HEK293 (cell line): ENCODE measurements at regions not wholly inside any gene's neighbourhood (a gene's known extent, or its start where the extent isn't known, plus 50 kb on each side); places are given as distances from the start of the nearest gene placed in this dataset.

Experiments
- CTCF ChIA-PET: fragments of 350-600 bp; formaldehyde crosslinking; extraction: SDS; loops from one replicate; lab custom pipeline; 2021; ENCODE audit warnings: antibody characterized with exemption; lab: Yijun Ruan, JAX
- POLR2A ChIA-PET: fragments of 300-600 bp; formaldehyde crosslinking; extraction: SDS; loops from one replicate; lab custom pipeline; 2020; ENCODE audit warnings: antibody characterized with exemption, inconsistent platforms; lab: Yijun Ruan, JAX
- H3K27ac ChIP-seq: fragments of 200-500 bp; sonication (Bioruptor generic); 2 replicates; pipeline ENCODE4 v1.5.1; 2014; ENCODE audit warnings: low read depth, low read length, control low read depth, inconsistent platforms; ENCODE audit errors: extremely low read depth
- H3K36me3 ChIP-seq, 2 experiments: fragments of 200-500 bp in 1 of 2; sonication (Bioruptor generic) in 1 of 2; 1 replicate in 1 of 2; 2 replicates in 1 of 2; pipeline ENCODE4 v1.5.1; 2014 to 2017; ENCODE audit warnings: inconsistent platforms in 2 of 2, low read length in 2 of 2; ENCODE audit not compliant: control insufficient read depth in 2 of 2, insufficient read depth in 1 of 2
- H3K4me1 ChIP-seq: fragments of 200-500 bp; sonication (Bioruptor generic); 2 replicates; pipeline ENCODE4 v1.5.1; 2014; ENCODE audit warnings: mild to moderate bottlenecking, low read length, inconsistent platforms; ENCODE audit not compliant: control insufficient read depth, insufficient read depth
- H3K4me3 ChIP-seq: 2 replicates; pipeline ENCODE4 v1.5.1; 2011; ENCODE audit warnings: low read depth, mild to moderate bottlenecking, control low read depth, low read length, moderate library complexity
- H3K9me3 ChIP-seq: fragments of 200-500 bp; sonication (Bioruptor generic); 2 replicates; pipeline ENCODE4 v1.5.1; 2014; ENCODE audit warnings: low read depth, low read length, inconsistent platforms; ENCODE audit not compliant: control insufficient read depth, insufficient read depth
- CTCF ChIP-seq: fragments of 450-650 bp; formaldehyde crosslinking; IDR thresholded peaks from 2 replicates; pipeline ENCODE4 v1.5.1; 2016; ENCODE audit warnings: missing biosample characterization, missing genetic modification characterization
- PRDM4 ChIP-seq: fragments of 450-650 bp; formaldehyde crosslinking; IDR thresholded peaks from 2 replicates; pipeline ENCODE4 v1.5.1; 2017; ENCODE audit warnings: missing biosample characterization, missing genetic modification characterization
- SP3 ChIP-seq: fragments of 450-650 bp; formaldehyde crosslinking; IDR thresholded peaks from 2 replicates; pipeline ENCODE4 v1.5.1; 2016; ENCODE audit warnings: missing biosample characterization, missing genetic modification characterization
- ZBTB1 ChIP-seq: fragments of 450-650 bp; formaldehyde crosslinking; IDR thresholded peaks from 2 replicates; pipeline ENCODE4 v1.5.1; 2016; ENCODE audit warnings: missing biosample characterization, missing genetic modification characterization
- ZBTB26 ChIP-seq: fragments of 450-650 bp; formaldehyde crosslinking; optimal IDR thresholded peaks from 2 replicates; pipeline ENCODE3; 2016; ENCODE audit warnings: missing biosample characterization, mild to moderate bottlenecking, missing genetic modification characterization
- ZBTB44 ChIP-seq: fragments of 450-650 bp; IDR thresholded peaks from 2 replicates; pipeline ENCODE4 v1.5.1; 2018; ENCODE audit warnings: missing biosample characterization, mild to moderate bottlenecking, missing genetic modification characterization
- ZFHX2 ChIP-seq: fragments of 450-650 bp; formaldehyde crosslinking; conservative IDR thresholded peaks from 2 replicates; pipeline ENCODE4 v1.5.1; 2016; ENCODE audit warnings: missing biosample characterization, missing genetic modification characterization
- ZFP37 ChIP-seq: fragments of 450-650 bp; formaldehyde crosslinking; IDR thresholded peaks from 2 replicates; pipeline ENCODE4 v1.5.1; 2016; ENCODE audit warnings: missing biosample characterization, missing genetic modification characterization
- ZNF132 ChIP-seq: fragments of 450-650 bp; formaldehyde crosslinking; IDR thresholded peaks from 2 replicates; pipeline ENCODE4 v1.5.1; 2017; ENCODE audit warnings: missing biosample characterization, missing genetic modification characterization, borderline replicate concordance
- ZNF140 ChIP-seq: fragments of 450-650 bp; formaldehyde crosslinking; IDR thresholded peaks from 2 replicates; pipeline ENCODE4 v1.5.1; 2016; ENCODE audit warnings: missing biosample characterization, missing genetic modification characterization
- ZNF146 ChIP-seq: fragments of 450-650 bp; formaldehyde crosslinking; IDR thresholded peaks from 2 replicates; pipeline ENCODE4 v1.5.1; 2016; ENCODE audit warnings: missing biosample characterization, missing genetic modification characterization
- ZNF2 ChIP-seq: fragments of 450-650 bp; formaldehyde crosslinking; IDR thresholded peaks from 2 replicates; pipeline ENCODE4 v1.5.1; 2016; ENCODE audit warnings: missing biosample characterization, missing genetic modification characterization
- ZNF23 ChIP-seq: fragments of 450-650 bp; formaldehyde crosslinking; IDR thresholded peaks from 2 replicates; pipeline ENCODE4 v1.5.1; 2016; ENCODE audit warnings: missing biosample characterization, missing genetic modification characterization, borderline replicate concordance
- ZNF302 ChIP-seq: fragments of 450-650 bp; formaldehyde crosslinking; IDR thresholded peaks from 2 replicates; pipeline ENCODE4 v1.5.1; 2016; ENCODE audit warnings: missing biosample characterization, missing genetic modification characterization, low read depth
- ZNF391 ChIP-seq: fragments of 450-650 bp; formaldehyde crosslinking; IDR thresholded peaks from 2 replicates; pipeline ENCODE4 v1.5.1; 2016; ENCODE audit warnings: low read depth, missing biosample characterization, missing genetic modification characterization, borderline replicate concordance
- ZNF510 ChIP-seq: fragments of 450-650 bp; formaldehyde crosslinking; IDR thresholded peaks from 2 replicates; pipeline ENCODE4 v1.5.1; 2018; ENCODE audit warnings: mild to moderate bottlenecking, missing genetic modification characterization, missing biosample characterization; ENCODE audit not compliant: insufficient replicate concordance
- ZNF561 ChIP-seq: fragments of 450-650 bp; IDR thresholded peaks from 2 replicates; pipeline ENCODE4 v1.5.1; 2018; ENCODE audit warnings: missing biosample characterization, missing genetic modification characterization, borderline replicate concordance
- ZNF645 ChIP-seq: fragments of 450-650 bp; formaldehyde crosslinking; IDR thresholded peaks from 2 replicates; pipeline ENCODE4; 2016; ENCODE audit warnings: missing biosample characterization, missing genetic modification characterization
- ZNF654 ChIP-seq: fragments of 450-650 bp; formaldehyde crosslinking; IDR thresholded peaks from 2 replicates; pipeline ENCODE4 v1.5.1; 2016; ENCODE audit warnings: low read depth, missing biosample characterization, missing genetic modification characterization
- ZNF701 ChIP-seq: fragments of 450-650 bp; formaldehyde crosslinking; IDR thresholded peaks from 2 replicates; pipeline ENCODE4 v1.5.1; 2016; ENCODE audit warnings: missing biosample characterization, missing genetic modification characterization
- ZNF76 ChIP-seq: fragments of 450-650 bp; formaldehyde crosslinking; IDR thresholded peaks from 2 replicates; pipeline ENCODE4; 2016; ENCODE audit warnings: low read depth, missing biosample characterization, missing genetic modification characterization, borderline replicate concordance
- ZNF768 ChIP-seq: fragments of 450-650 bp; formaldehyde crosslinking; IDR thresholded peaks from 2 replicates; pipeline ENCODE4 v1.5.1; 2018; ENCODE audit warnings: missing biosample characterization, mild to moderate bottlenecking, missing genetic modification characterization
- ZNF785 ChIP-seq: fragments of 450-650 bp; formaldehyde crosslinking; IDR thresholded peaks from 2 replicates; pipeline ENCODE4 v1.5.1; 2016; ENCODE audit warnings: missing biosample characterization, missing genetic modification characterization
- ZSCAN30 ChIP-seq: fragments of 450-650 bp; IDR thresholded peaks from 2 replicates; pipeline ENCODE4 v1.5.1; 2018; ENCODE audit warnings: missing biosample characterization, mild to moderate bottlenecking, missing genetic modification characterization, moderate library complexity
- ZSCAN5A ChIP-seq: fragments of 450-650 bp; formaldehyde crosslinking; IDR thresholded peaks from 2 replicates; pipeline ENCODE4 v1.5.1; 2016; ENCODE audit warnings: missing biosample characterization, missing genetic modification characterization

GRCh38 chr10:8138471-8138870, 84.0 kb downstream of the GATA3 start:
- no peak for TF ChIP-seq ZNF768 (tag by site-specific recombination)
- TF ChIP-seq ZNF391 (tag by site-specific recombination): no peak
- TF ChIP-seq ZNF2 (tag by site-specific recombination): no peak
- no peak for TF ChIP-seq ZNF645 (tag by site-specific recombination)
- no peak for TF ChIP-seq ZNF654
- no peak for TF ChIP-seq ZBTB1 (tag by site-specific recombination)
- no peak for TF ChIP-seq ZNF132
- TF ChIP-seq ZNF140 (tag by site-specific recombination): no peak
- TF ChIP-seq ZBTB44 (tag by site-specific recombination): no peak
- TF ChIP-seq ZSCAN30: no peak
- TF ChIP-seq ZNF23 (tag by site-specific recombination): no peak
- no peak for TF ChIP-seq ZNF76 (tag by site-specific recombination)
- TF ChIP-seq ZFP37 (tag by site-specific recombination): no peak
- no peak for TF ChIP-seq ZNF302 (tag by site-specific recombination)
- TF ChIP-seq ZSCAN5A (tag by site-specific recombination): no peak
- TF ChIP-seq CTCF (tag by site-specific recombination): no peak
- TF ChIP-seq SP3 (tag by site-specific recombination): no peak
- POLR2A ChIA-PET: no interaction called here
- no peaks in the 10 kb centered on the region for H3K36me3 ChIP-seq
- CTCF ChIA-PET: no interaction called here
- no peak overlapping the region for H3K4me3 ChIP-seq
- no peaks in the 10 kb centered on the region for H3K4me1 ChIP-seq
- no peak overlapping the region for H3K27ac ChIP-seq
- no peaks in the 10 kb centered on the region for H3K9me3 ChIP-seq

GRCh38 chr10:8144496-8144895, 90.0 kb downstream of the GATA3 start:
- Histone ChIP-seq H3K4me3 (no peak overlapping the region), H3K4me1 (no peaks in the 10 kb centered on the region), H3K9me3 (no peaks in the 10 kb centered on the region), H3K36me3 (no peaks in the 10 kb centered on the region), H3K27ac (no peak overlapping the region)
- CTCF ChIA-PET: interaction anchor here (0.6 kb wide), 1 partner anchor 332 kb away, joined by 3 read pairs; no protein-coding TSS in a partner anchor
- POLR2A ChIA-PET: no interaction called here
- no peak for TF ChIP-seq ZNF785 (tag by site-specific recombination)
- TF ChIP-seq ZNF701 (tag by site-specific recombination): no peak
- no peak for TF ChIP-seq ZNF510 (tag by site-specific recombination)
- TF ChIP-seq ZFHX2 (tag by site-specific recombination): no peak
- no peak for TF ChIP-seq ZNF561 (tag by site-specific recombination)
- no peak for TF ChIP-seq ZBTB26 (tag by site-specific recombination)
- no peak for TF ChIP-seq PRDM4 (tag by site-specific recombination)
- no peak for TF ChIP-seq ZNF146 (tag by site-specific recombination)
